K562 (cell line): ENCODE measurements at regions not wholly inside any gene's neighbourhood (a gene's known extent, or its start where the extent isn't known, plus 50 kb on each side); places are given as distances from the start of the nearest gene placed in this dataset.

Experiments
- ATAC-seq: fragments of 200-7000 bp; cut with Tn5 transposase; 3 replicates; pipeline ENCODE4 v1.9.1; 2020; ENCODE audit warnings: moderate library complexity
- BruUV-seq: library from RNA; stranded (reverse); fragments of 400-500 nt; replicated peaks from 2 replicates; lab custom pipeline; 2021; lab: Mats Ljungman, UMichigan
- CTCF ChIA-PET: fragments of 300-600 bp; formaldehyde crosslinking; extraction: SDS; loops from one replicate; lab custom pipeline; 2021; ENCODE audit warnings: low intra/inter-chr PET ratio; lab: Yijun Ruan, JAX
- POLR2A ChIA-PET: fragments of 300-600, 350-650 bp; sonication (Branson Sonifier 250); formaldehyde crosslinking; extraction: SDS; loops from one replicate; lab custom pipeline; 2021; ENCODE audit warnings: antibody characterized with exemption, inconsistent platforms; lab: Yijun Ruan, JAX
- DNase-seq, 4 experiments: peaks; one replicate each; pipeline versions ENCODE4 v3.0.0 to v3.0.0-alpha.2; 2011 to 2018; ENCODE audit warnings: low spot score in 3 of 4, mixed read lengths in 3 of 4; ENCODE audit errors: extremely low read depth in 1 of 4
- FAIRE-seq: peaks from 2 replicates; lab custom pipeline; 2011; peaks lifted over from hg19 to GRCh38; lab: Jason Lieb, UNC
- H2AFZ ChIP-seq: 2 replicates; pipeline ENCODE4 v1.6.0; 2011; ENCODE audit warnings: low read depth, low read length, control low read depth, inconsistent platforms
- H3K27ac ChIP-seq: fragments of 200-600 bp; 3 replicates; pipeline ENCODE4 v1.8.0; 2011; ENCODE audit warnings: low read depth, mild to moderate bottlenecking, control low read depth, inconsistent platforms, low read length, moderate library complexity, mixed read lengths; ENCODE audit errors: extremely low read depth
- H3K27me3 ChIP-seq, 2 experiments: fragments of 300-600 bp in 1 of 2; 2 replicates in 1 of 2; 3 replicates in 1 of 2; pipeline versions ENCODE4 v1.6.0 to v1.8.0; 2011; ENCODE audit warnings: inconsistent platforms in 2 of 2, low read length in 2 of 2, mild to moderate bottlenecking in 1 of 2, mixed read lengths in 1 of 2, moderate library complexity in 1 of 2; ENCODE audit not compliant: control insufficient read depth in 2 of 2, insufficient read depth in 2 of 2
- H3K36me3 ChIP-seq: fragments of 300-600 bp; 3 replicates; pipeline ENCODE4 v1.8.0; 2011; ENCODE audit warnings: mild to moderate bottlenecking, low read length, inconsistent platforms; ENCODE audit not compliant: control insufficient read depth, insufficient read depth
- H3K4me1 ChIP-seq, 2 experiments: fragments of 200-600 bp in 1 of 2; replicated peaks in 1 of 2; 2 replicates in 1 of 2; 3 replicates in 1 of 2; pipeline versions ENCODE4 v1.5.1 to v1.8.0; 2011; ENCODE audit warnings: inconsistent platforms in 2 of 2, low read length in 2 of 2, mild to moderate bottlenecking in 1 of 2, mixed read lengths in 1 of 2, moderate library complexity in 1 of 2; ENCODE audit not compliant: control insufficient read depth in 2 of 2, insufficient read depth in 2 of 2
- H3K4me2 ChIP-seq: 2 replicates; pipeline ENCODE4 v1.6.1; 2011; ENCODE audit warnings: low read length, control low read depth, inconsistent platforms, mixed read lengths; ENCODE audit not compliant: insufficient read depth
- H3K4me3 ChIP-seq: fragments of 200-600 bp; sonication (generic), shearing (Covaris generic); 2 replicates; pipeline ENCODE4 v1.5.1; 2016; ENCODE audit warnings: control low read depth, inconsistent platforms
- H3K79me2 ChIP-seq: fragments of 200-600 bp; 3 replicates; pipeline ENCODE4 v1.8.0; 2011; ENCODE audit warnings: low read length, inconsistent platforms; ENCODE audit not compliant: control insufficient read depth, insufficient read depth
- H3K9ac ChIP-seq, 2 experiments: 2 replicates each; pipeline versions ENCODE4 v1.6.0 to v1.6.1; 2011; ENCODE audit warnings: low read depth in 2 of 2, low read length in 2 of 2, control low read depth in 1 of 2, inconsistent platforms in 1 of 2, mild to moderate bottlenecking in 1 of 2, mixed read lengths in 1 of 2; ENCODE audit not compliant: insufficient read depth in 1 of 2
- H3K9me1 ChIP-seq: one replicate; pipeline ENCODE4 v1.6.0; 2011; ENCODE audit warnings: inconsistent platforms, mild to moderate bottlenecking, low read length, moderate library complexity; ENCODE audit not compliant: control insufficient read depth, insufficient read depth
- H3K9me3 ChIP-seq: replicated peaks from 2 replicates; pipeline ENCODE4 v1.5.1; 2011; ENCODE audit warnings: low read depth, low read length, inconsistent platforms; ENCODE audit not compliant: control insufficient read depth, insufficient read depth
- H4K20me1 ChIP-seq: replicated peaks from 2 replicates; pipeline ENCODE4 v1.6.1; 2011; ENCODE audit warnings: low read length, inconsistent platforms, mixed read lengths; ENCODE audit not compliant: control insufficient read depth, insufficient read depth
- BRD4 ChIP-seq: fragments of 200-600 bp; sonication (generic); IDR thresholded peaks from 2 replicates; pipeline ENCODE4 v1.6.1; 2017; ENCODE audit warnings: inconsistent platforms
- CBX3 ChIP-seq, 2 experiments: IDR thresholded peaks; 1 replicate in 1 of 2; 2 replicates in 1 of 2; pipeline ENCODE4 v1.6.1; 2012; ENCODE audit warnings: inconsistent platforms in 2 of 2, low read length in 2 of 2, borderline replicate concordance in 1 of 2, control low read depth in 1 of 2
- DMBX1 ChIP-seq: fragments of 250-450 bp; sonication (Bioruptor Pico); IDR thresholded peaks from 2 replicates; pipeline ENCODE4 v1.8.0; 2022; ENCODE audit warnings: inconsistent platforms, mild to moderate bottlenecking, moderate library complexity, borderline replicate concordance
- NONO ChIP-seq, 2 experiments: fragments of 200-400 bp in 1 of 2; fragments of 450-650 bp in 1 of 2; formaldehyde crosslinking in 1 of 2; IDR thresholded peaks; 2 replicates each; pipeline ENCODE4 v1.6.1; 2017; ENCODE audit warnings: low read depth in 2 of 2, mild to moderate bottlenecking in 2 of 2, moderate library complexity in 2 of 2, low read length in 1 of 2
- PCBP2 ChIP-seq: fragments of 200-400 bp; formaldehyde crosslinking; IDR thresholded peaks from 2 replicates; pipeline ENCODE4 v1.6.1; 2018; ENCODE audit warnings: low read length, low read depth, mild to moderate bottlenecking, moderate library complexity; ENCODE audit not compliant: poor library complexity, severe bottlenecking
- TRIM24 ChIP-seq, 2 experiments: fragments of 450-650 bp; IDR thresholded peaks; 2 replicates each; pipeline ENCODE4 v1.6.1; 2016
- WGBS: fragments of 100-300 bp; shearing (Covaris generic); methylation state at CpG from one replicate; pipeline ENCODE4 v1.1.6; 2016; ENCODE audit warnings: low coverage, mixed read lengths; ENCODE audit not compliant: insufficient coverage; ENCODE audit errors: missing lambda C conversion rate; 5-methylcytosine and 5-hydroxymethylcytosine counted together
- in situ Hi-C: fragments of 300-500 bp; cut with MboI; formaldehyde crosslinking; loops from 4 replicates; pipeline ENCODE4 v1.15.0; 2018; ENCODE audit warnings: inconsistent platforms, mixed read lengths
- intact Hi-C: fragments of 100-400 bp; cut with micrococcal nuclease; formaldehyde crosslinking; loops from 2 replicates; pipeline ENCODE4 v1.14.2; 2022
- TF ChIP-seq, protein P1 (sequence below), 2 experiments: fragments of 450-650 bp; IDR thresholded peaks; 2 replicates each; pipeline ENCODE4 v1.6.1; 2018; ENCODE audit warnings: mild to moderate bottlenecking in 2 of 2, low read depth in 1 of 2; ENCODE audit not compliant: partially characterized antibody in 2 of 2
- TF ChIP-seq, protein P2 (sequence below), 2 experiments: IDR thresholded peaks; 2 replicates each; pipeline ENCODE4 v1.6.1; 2012; ENCODE audit warnings: improper control_type of control experiment in 2 of 2, low read depth in 2 of 2, low read length in 2 of 2, borderline replicate concordance in 1 of 2
- TF ChIP-seq, protein P3 (sequence below): fragments of 250-450 bp; sonication (Bioruptor Pico); IDR thresholded peaks from 2 replicates; pipeline ENCODE4 v1.8.0; 2022; ENCODE audit warnings: moderate library complexity, mild to moderate bottlenecking, inconsistent platforms

DNA sequence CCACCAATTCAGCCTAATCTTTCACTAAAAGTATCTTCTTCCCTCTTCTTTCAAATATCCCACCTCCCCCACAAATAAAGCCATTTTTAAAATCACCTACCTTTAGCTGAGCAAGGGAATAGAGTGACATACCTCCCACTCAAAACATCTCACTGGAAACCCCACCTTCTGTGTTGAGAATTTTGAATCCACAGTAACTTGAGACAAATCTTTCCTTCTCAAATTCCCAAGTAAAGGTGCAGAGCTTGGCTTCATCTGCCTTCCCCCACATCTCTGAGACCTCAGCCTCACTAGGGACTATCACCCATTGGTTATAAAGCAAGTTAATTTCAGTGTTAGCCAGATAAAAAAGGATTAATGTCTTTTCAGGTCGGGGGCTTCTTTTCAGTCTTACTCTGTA lies 180.4 kb downstream of the INO80D start:
- FAIRE-seq (no peak), DNase-seq (no peak)
- Histone ChIP-seq H2AFZ (no peak overlapping the region), H3K27me3 (peaks cover 0 to 7% of the 10 kb centered on the region in 2 experiments; a peak in 3 of 5 replicates), H3K4me3 (no peak overlapping the region), H3K4me1 (peaks cover 3 to 12% of the 10 kb centered on the region in 2 experiments; a peak in 3 of 5 replicates)
- intact Hi-C loops = no loop called here
- no TSS peak for BruUV-seq
- in situ Hi-C loops = no loop called here
- POLR2A ChIA-PET = interaction anchor here (0.6 kb wide), 1 partner anchor 260 kb away, joined by 3 read pairs; no protein-coding TSS in a partner anchor
- CTCF ChIA-PET = no interaction called here
- TF ChIP-seq, protein P1, sequence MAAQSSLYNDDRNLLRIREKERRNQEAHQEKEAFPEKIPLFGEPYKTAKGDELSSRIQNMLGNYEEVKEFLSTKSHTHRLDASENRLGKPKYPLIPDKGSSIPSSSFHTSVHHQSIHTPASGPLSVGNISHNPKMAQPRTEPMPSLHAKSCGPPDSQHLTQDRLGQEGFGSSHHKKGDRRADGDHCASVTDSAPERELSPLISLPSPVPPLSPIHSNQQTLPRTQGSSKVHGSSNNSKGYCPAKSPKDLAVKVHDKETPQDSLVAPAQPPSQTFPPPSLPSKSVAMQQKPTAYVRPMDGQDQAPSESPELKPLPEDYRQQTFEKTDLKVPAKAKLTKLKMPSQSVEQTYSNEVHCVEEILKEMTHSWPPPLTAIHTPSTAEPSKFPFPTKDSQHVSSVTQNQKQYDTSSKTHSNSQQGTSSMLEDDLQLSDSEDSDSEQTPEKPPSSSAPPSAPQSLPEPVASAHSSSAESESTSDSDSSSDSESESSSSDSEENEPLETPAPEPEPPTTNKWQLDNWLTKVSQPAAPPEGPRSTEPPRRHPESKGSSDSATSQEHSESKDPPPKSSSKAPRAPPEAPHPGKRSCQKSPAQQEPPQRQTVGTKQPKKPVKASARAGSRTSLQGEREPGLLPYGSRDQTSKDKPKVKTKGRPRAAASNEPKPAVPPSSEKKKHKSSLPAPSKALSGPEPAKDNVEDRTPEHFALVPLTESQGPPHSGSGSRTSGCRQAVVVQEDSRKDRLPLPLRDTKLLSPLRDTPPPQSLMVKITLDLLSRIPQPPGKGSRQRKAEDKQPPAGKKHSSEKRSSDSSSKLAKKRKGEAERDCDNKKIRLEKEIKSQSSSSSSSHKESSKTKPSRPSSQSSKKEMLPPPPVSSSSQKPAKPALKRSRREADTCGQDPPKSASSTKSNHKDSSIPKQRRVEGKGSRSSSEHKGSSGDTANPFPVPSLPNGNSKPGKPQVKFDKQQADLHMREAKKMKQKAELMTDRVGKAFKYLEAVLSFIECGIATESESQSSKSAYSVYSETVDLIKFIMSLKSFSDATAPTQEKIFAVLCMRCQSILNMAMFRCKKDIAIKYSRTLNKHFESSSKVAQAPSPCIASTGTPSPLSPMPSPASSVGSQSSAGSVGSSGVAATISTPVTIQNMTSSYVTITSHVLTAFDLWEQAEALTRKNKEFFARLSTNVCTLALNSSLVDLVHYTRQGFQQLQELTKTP (IDR thresholded peaks at IDR 0.05; ENCODE audit: low read depth in 1 of 2, partially characterized antibody in 2 of 2) = no peak
- TF ChIP-seq BRD4 = no peak
- TF ChIP-seq, protein P2, sequence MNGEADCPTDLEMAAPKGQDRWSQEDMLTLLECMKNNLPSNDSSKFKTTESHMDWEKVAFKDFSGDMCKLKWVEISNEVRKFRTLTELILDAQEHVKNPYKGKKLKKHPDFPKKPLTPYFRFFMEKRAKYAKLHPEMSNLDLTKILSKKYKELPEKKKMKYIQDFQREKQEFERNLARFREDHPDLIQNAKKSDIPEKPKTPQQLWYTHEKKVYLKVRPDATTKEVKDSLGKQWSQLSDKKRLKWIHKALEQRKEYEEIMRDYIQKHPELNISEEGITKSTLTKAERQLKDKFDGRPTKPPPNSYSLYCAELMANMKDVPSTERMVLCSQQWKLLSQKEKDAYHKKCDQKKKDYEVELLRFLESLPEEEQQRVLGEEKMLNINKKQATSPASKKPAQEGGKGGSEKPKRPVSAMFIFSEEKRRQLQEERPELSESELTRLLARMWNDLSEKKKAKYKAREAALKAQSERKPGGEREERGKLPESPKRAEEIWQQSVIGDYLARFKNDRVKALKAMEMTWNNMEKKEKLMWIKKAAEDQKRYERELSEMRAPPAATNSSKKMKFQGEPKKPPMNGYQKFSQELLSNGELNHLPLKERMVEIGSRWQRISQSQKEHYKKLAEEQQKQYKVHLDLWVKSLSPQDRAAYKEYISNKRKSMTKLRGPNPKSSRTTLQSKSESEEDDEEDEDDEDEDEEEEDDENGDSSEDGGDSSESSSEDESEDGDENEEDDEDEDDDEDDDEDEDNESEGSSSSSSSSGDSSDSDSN (IDR thresholded peaks at IDR 0.05; ENCODE audit: borderline replicate concordance in 1 of 2, low read depth in 2 of 2, low read length in 2 of 2) = no peak
- TF ChIP-seq, protein P3, sequence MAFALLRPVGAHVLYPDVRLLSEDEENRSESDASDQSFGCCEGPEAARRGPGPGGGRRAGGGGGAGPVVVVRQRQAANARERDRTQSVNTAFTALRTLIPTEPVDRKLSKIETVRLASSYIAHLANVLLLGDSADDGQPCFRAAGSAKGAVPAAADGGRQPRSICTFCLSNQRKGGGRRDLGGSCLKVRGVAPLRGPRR (CRISPR knock-in tag) = no peak
- TF ChIP-seq CBX3 (IDR thresholded peaks at IDR 0.05; ENCODE audit: borderline replicate concordance in 1 of 2, low read length in 2 of 2) = no peak
- no peak for TF ChIP-seq TRIM24 (IDR thresholded peaks at IDR 0.05)
- TF ChIP-seq PCBP2 = no peak
- TF ChIP-seq NONO (IDR thresholded peaks at IDR 0.05; ENCODE audit: low read depth in 2 of 2, low read length in 1 of 2) = no peak
- no peak for TF ChIP-seq DMBX1 (CRISPR knock-in tag)
- TF ChIP-seq, all 486 proteins: peak for 0
- Histone ChIP-seq H3K9me1 (no peaks in the 10 kb centered on the region), H3K79me2 (no peaks in the 10 kb centered on the region), H3K9me3 (no peaks in the 10 kb centered on the region), H4K20me1 (no peaks in the 10 kb centered on the region), H3K9ac (no peak overlapping the region), H3K27ac (no peak overlapping the region), H3K4me2 (no peak overlapping the region), H3K36me3 (no peaks in the 10 kb centered on the region)
- no peak for ATAC-seq
- WGBS = 11% methylated on average over 1 of the region's 1 CpG
